A549 (cell line): ENCODE measurements at regions not wholly inside any gene's neighbourhood (a gene's known extent, or its start where the extent isn't known, plus 50 kb on each side); places are given as distances from the start of the nearest gene placed in this dataset.

Experiments used
- BHLHE40 ChIP-seq: IDR thresholded peaks from 2 replicates; pipeline ENCODE4 v1.6.1; 2012; ENCODE audit warnings: low read depth, low read length, inconsistent platforms
- CEBPB ChIP-seq, 2 experiments: fragments of >200 bp in 1 of 2; sonication (Bioruptor Twin) in 1 of 2; formaldehyde crosslinking in 1 of 2; IDR thresholded peaks; 2 replicates each; pipeline ENCODE4 v1.6.1; 2012 to 2016
- CHD2 ChIP-seq: fragments of 150-350 bp; IDR thresholded peaks from 2 replicates; pipeline ENCODE4 v1.6.1; 2014; ENCODE audit warnings: low read length; ENCODE audit not compliant: partially characterized antibody
- JUN ChIP-seq, 2 experiments: fragments of >200 bp; sonication (Bioruptor Twin); formaldehyde crosslinking; IDR thresholded peaks; 2 replicates in 1 of 2; 3 replicates in 1 of 2; pipeline ENCODE4 v1.6.1; 2016 to 2017
- KDM5A ChIP-seq: fragments of 200-600 bp; sonication (generic); IDR thresholded peaks from 2 replicates; pipeline ENCODE4 v1.6.1; 2016; ENCODE audit warnings: antibody characterized with exemption, mild to moderate bottlenecking
- MAX ChIP-seq: IDR thresholded peaks from 2 replicates; pipeline ENCODE4 v1.6.1; 2012
- POLR2A ChIP-seq: IDR thresholded peaks from 2 replicates; pipeline ENCODE4 v1.6.1; 2012; ENCODE audit warnings: mild to moderate bottlenecking, low read length
- REST ChIP-seq: fragments of 200-600 bp; sonication (generic); IDR thresholded peaks from 2 replicates; pipeline ENCODE4 v1.6.1; 2016; ENCODE audit warnings: antibody characterized with exemption, mild to moderate bottlenecking, moderate library complexity
- RNF2 ChIP-seq: fragments of 200-600 bp; sonication (generic); IDR thresholded peaks from 2 replicates; pipeline ENCODE4 v1.6.1; 2016; ENCODE audit warnings: low read depth, mild to moderate bottlenecking, antibody characterized with exemption, moderate library complexity, borderline replicate concordance
- TF ChIP-seq, protein P1 (sequence below): fragments of >200 bp; sonication (Bioruptor Twin); formaldehyde crosslinking; IDR thresholded peaks from 3 replicates; pipeline ENCODE4 v1.5.1; 2016

DNA sequence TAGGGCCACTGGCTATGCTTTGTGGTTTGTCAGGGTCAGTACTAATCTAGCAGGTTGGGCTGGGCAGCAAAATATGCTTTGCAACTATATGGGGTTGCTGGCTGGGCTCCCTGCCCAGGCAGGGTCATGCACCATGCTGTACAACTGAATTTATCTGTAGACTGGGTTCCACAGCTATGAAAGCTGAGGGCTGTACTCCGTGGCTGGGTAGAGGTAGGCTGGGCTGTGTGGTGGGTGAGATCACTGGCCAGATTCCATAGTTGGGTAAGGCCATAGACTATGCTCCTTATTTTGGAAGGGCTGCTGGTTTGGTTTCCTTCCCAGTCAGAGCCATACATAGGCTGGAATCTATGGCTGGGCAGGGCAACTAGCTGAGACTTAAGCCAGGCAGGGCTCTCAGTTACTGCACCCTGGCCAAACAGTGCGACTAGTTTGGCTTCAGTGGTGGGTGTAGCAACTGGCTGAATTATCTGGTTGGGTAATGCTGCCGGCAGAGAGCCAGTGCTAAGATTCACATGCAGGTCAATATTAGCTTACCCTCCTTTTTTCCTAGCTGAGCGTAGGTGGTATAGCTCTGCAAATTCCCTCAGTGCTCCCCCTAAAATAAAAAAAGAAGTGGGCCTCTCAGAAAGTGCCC lies 769.1 kb upstream of the CDH8 start:
- TF ChIP-seq CHD2 (no peak), POLR2A (no peak), KDM5A (no peak), MAX (no peak), BHLHE40 (no peak), REST (no peak), RNF2 (no peak), CEBPB (IDR thresholded peaks at IDR 0.05) (no peak), JUN (IDR thresholded peaks at IDR 0.05) (no peak)
- TF ChIP-seq, protein P1, sequence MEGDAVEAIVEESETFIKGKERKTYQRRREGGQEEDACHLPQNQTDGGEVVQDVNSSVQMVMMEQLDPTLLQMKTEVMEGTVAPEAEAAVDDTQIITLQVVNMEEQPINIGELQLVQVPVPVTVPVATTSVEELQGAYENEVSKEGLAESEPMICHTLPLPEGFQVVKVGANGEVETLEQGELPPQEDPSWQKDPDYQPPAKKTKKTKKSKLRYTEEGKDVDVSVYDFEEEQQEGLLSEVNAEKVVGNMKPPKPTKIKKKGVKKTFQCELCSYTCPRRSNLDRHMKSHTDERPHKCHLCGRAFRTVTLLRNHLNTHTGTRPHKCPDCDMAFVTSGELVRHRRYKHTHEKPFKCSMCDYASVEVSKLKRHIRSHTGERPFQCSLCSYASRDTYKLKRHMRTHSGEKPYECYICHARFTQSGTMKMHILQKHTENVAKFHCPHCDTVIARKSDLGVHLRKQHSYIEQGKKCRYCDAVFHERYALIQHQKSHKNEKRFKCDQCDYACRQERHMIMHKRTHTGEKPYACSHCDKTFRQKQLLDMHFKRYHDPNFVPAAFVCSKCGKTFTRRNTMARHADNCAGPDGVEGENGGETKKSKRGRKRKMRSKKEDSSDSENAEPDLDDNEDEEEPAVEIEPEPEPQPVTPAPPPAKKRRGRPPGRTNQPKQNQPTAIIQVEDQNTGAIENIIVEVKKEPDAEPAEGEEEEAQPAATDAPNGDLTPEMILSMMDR, result no peak
